IPS-NIHi7 (cell line): ENCODE measurements at regions not wholly inside any gene's neighbourhood (a gene's known extent, or its start where the extent isn't known, plus 50 kb on each side); places are given as distances from the start of the nearest gene placed in this dataset.
"Not testable (repeated sequence)": the region's sequence is repeated elsewhere in the genome, so short reads cannot be mapped to it uniquely, and the experiment has no call there.

Source experiments
- DNase-seq: peaks from one replicate; pipeline ENCODE4 v3.0.0; 2012; ENCODE audit warnings: mixed read lengths; ENCODE audit errors: extremely low spot score

- DNase-seq, result no peak
These were observed 1085.5 kb downstream of the SORCS1 start for GRCh38 chr10:106078895-106079576.

GRCh38 chr10:106076496-106076895 is 1088.0 kb downstream of the SORCS1 start:
- DNase-seq, result no peak

DNA sequence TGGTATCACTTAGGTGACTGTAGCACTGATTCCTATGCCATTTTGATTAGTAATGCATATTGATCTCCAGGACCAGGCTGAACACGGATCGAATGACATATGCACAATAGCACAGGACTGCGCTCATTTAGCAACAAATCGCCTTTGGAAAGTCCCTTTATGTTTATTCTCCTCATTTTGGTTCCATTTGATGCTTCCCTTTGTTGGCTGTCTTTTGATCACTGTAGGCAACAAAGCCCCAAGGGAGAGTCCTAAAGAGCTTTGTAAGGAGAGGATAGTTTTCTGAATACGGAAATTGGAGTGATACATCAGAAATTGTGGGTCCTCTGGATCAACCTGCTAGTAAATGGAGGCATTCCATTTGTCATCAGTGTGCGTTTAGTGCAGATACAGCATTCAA is 1111.4 kb downstream of the SORCS1 start:
- DNase-seq, result no peak

GRCh38 chr10:106044503-106044902 is 1120.0 kb downstream of the SORCS1 start:
- DNase-seq, result no peak

- DNase-seq, result no peak
These were observed 1120.6 kb downstream of the SORCS1 start for GRCh38 chr10:106043863-106044262.

DNA sequence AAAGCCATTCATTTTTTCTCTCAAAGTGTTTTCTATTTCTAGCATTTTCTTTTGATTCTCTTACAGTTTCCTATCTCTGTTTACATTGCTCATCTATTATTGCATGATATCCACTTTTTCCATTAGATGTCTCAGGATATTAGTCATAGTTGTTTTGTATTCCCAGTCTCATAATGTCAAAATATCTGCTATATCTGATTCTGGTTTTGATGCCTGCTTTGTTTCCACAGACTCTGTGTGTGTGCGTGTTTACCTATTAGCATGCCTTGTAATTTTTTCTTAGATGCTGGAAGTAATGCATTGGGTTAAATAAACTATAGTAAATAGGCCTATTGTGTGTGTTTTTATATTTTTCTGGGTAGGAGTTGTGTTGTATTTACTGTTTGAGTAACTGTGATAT is 1126.3 kb downstream of the SORCS1 start:
- DNase-seq, result no peak

DNA sequence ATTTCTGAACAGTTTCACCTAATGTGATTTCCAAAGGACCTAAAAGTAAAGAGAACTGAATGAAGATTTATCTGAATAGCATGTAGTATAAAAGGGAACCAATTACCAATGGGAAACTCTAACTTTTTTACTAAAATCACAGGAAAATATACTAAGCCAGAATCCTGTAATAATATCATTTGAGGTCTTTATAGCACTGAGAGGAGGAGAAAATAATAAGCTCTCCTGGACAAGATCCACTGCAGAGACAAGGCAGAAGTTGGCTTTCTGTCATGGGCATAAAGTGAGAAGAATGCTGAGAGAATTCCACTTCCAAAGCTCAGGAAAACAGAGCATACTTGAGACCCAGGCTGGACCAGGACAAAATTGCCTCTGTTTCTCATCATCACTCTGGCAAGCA is 1131.4 kb downstream of the SORCS1 start:
- DNase-seq, result no peak

- DNase-seq, result no peak
These were observed 1132.0 kb downstream of the SORCS1 start for GRCh38 chr10:106032450-106033002.

DNA sequence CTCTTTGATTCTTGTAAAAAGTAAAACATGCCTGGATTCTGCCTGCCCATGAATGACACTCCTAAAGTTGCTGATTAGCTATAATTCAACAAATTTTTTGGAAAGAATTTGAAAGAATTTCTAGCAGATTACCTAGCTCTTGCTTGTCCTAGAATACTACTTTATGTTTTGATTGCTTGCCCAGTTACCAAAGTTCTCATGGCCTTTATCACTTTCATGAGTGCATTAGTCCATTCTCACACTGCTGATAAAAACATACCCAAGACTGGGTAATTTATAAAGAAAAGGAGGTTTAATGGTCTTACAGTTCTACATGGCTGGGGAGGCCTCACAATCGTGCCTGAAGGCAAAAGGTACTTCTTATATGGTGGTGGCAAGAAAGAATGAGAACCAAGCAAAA is 1137.3 kb downstream of the SORCS1 start:
- DNase-seq, result no peak

- no peak for DNase-seq
These were observed 1139.2 kb downstream of the SORCS1 start for GRCh38 chr10:106025208-106025811.

DNA sequence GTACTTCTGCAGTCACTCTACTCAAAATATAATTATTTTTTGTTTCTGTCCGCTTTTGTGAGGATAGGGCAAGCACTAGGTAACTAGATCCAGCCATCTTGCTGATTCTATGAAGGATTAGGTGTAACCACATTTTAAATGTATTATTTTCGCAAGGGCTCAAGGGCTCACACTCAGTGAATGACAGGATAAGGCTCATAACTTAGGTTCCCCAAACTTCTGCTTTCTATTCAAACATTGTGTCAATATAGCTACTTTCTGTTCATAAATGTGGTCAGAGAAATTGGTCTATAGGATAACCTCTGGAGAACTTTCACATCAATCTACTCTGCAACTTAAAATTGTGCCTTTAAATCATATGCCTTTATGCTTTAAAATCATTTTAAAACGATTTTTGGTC is 1141.2 kb downstream of the SORCS1 start:
- no peak for DNase-seq

GRCh38 chr10:106019559-106019958 is 1144.9 kb downstream of the SORCS1 start:
- not testable (repeated sequence) for DNase-seq

DNA sequence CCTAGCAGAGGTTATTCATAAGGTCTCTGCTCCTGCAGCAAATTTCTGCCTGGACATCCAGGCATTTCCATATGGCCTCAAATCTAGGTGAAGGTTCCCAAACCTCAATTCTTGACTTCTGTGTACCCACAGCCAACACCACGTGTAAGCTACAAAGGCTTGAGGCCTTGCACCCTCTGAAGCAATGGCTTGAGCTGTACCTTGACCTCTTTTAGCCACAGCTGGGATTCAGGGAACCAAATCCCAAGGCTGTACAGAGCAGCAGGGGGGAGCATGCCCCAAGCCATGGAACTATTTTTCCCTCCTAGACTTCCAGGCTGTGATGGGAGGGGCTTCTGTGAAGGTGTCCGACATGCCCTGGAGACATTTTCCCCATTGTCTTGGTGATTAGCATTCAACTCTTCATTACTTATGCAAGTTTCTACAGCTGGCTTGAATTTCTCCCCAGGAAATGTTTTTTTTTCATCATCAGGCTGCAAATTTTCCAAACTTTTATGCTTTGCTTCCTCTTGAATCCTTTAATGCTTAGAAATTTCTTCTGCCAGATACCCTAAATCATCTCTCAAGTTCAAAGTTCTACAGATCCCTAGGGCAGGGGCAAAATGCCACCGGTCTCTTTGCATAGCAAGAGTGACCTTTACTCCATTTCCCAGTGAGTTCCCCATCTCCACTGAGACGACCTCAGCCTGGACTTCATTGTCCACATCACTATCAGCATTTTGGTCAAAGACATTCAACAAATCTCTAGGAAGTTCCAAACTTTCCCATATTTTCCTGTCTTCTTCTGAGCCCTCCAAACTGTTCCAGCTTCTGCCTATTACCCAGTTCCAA is 1148.9 kb downstream of the SORCS1 start:
- not testable (repeated sequence) for DNase-seq

GRCh38 chr10:106011250-106011649 is 1153.3 kb downstream of the SORCS1 start:
- DNase-seq, result no peak

DNA sequence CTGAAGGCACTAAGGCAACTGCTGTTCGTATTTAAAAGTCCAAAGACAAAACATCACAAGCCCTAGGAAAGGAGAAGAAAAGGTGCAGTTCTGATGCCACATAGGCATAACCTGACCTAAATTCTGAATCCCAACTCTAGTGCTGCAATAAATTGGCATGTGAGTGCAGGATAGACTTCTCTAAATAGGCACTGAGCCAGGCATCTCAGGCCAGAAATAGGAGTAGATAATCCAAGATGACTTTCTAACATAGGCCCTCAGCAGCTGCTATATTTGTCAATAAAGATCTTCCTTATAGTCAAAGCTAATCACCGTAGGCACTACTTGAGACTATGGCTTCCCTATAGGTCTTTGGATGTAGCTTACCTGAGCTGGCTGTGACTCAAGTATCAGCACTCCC is 1163.8 kb downstream of the SORCS1 start:
- DNase-seq, result no peak

GRCh38 chr10:105993609-105994008 is 1170.9 kb downstream of the SORCS1 start:
- DNase-seq, result no peak

DNA sequence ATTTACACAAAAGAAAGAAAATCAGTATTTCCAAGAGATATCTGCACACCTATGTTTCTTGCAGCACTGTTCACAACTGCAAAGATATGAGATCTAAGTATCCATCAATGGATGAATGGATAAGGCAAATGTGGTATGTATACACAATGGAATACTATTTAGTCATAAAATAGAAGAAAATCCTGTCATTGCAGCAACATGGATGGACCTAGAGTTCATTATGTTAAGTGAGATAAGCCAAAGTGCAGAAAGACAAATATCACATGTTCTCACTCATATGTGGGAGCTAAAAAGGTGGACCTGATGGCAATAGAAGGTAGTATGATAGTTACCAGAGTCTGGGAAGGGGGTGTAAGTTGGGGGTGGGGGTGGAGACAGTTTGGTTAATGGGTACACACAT is 1171.6 kb downstream of the SORCS1 start:
- DNase-seq, result no peak

DNA sequence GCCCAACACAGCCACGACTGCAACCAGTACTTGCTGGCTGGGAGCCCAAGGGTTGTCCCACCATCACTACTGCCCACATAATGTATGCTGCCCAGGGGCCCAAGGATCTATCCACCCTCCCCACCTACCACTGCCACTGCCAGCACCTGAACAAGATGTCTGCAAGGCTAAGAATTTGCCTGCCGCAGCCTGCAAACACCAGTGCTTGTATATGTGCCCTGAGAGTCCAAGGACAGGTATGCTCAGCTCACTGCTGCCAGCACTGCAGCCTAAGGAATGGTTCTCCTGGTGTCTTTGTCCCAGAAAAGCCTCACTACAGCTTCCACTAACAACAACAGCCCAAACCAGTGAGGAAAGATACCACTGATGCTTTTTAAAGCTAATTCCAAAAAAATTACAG is 1174.0 kb downstream of the SORCS1 start:
- no peak for DNase-seq

DNA sequence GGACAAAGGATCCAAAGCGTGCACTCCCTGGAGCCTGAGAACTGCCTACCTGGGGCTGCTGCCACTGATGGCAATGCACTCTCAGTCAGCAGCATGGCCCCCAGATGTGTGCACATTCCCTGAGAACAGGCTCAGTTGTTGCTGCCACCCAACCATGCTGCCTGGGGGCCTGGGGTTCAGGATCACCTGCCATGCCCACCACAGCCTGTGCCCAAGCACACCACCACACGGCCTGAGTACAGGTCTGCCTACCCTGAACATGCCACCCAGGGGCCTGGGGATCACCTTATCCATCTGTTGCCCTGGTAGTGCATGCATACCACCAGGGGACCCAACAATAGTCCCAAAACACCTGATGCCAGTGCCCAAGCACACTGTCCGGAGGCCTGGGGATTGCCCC is 1174.5 kb downstream of the SORCS1 start:
- DNase-seq, result no peak

GRCh38 chr10:105988848-105989247 is 1175.7 kb downstream of the SORCS1 start:
- DNase-seq, result no peak

- no peak for DNase-seq
These were observed 1177.4 kb downstream of the SORCS1 start for GRCh38 chr10:105986912-105987635.

DNA sequence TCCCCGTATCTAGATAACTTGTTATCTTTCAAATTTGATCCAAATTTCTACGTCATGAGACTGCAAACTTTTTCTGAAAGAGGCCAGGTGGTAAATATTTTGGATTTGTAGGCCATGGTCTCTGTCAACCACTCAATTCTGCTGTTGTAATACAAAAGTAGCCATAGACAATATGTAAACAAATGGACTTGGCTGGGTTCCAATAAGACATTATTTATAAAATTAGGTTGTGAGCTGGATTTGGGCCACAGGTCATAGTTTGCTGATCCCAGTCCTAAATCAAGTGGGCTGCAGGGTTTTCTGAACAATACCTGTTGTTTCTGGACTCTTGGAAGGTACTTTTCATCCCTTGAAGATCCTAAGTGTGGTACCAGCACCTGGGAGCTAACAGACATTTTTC is 1178.0 kb downstream of the SORCS1 start:
- no peak for DNase-seq
